NCI-H524 (cell line): ENCODE measurements at regions not wholly inside any gene's neighbourhood (a gene's known extent, or its start where the extent isn't known, plus 50 kb on each side); places are given as distances from the start of the nearest gene placed in this dataset.
"Not testable (repeated sequence)": the region's sequence is repeated elsewhere in the genome, so short reads cannot be mapped to it uniquely, and the experiment has no call there.

Source experiments
- DNase-seq, 2 experiments: peaks; one replicate each; lab custom pipeline; 2025; lab: John Stamatoyannopoulos, UW

DNA sequence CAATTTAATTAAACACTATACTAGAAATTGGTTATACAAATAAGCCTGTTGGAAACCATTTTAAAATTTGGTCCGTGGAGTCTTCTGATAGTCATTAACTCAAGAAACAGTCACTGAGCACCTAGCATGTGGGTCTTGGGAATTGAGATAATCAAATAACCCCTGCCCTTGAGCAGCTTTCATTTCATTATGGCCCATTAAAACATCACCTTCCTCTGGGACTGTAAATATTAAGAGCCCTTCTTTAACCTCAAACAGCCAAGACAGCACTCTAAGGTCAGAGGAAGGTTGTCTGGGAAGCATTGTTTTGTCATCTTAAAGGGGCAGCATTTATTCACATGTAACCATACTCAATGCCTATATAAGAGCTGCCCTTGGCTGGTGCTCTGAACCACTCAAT, 610.3 kb upstream of the USP24 start:
- no peak for DNase-seq

DNA sequence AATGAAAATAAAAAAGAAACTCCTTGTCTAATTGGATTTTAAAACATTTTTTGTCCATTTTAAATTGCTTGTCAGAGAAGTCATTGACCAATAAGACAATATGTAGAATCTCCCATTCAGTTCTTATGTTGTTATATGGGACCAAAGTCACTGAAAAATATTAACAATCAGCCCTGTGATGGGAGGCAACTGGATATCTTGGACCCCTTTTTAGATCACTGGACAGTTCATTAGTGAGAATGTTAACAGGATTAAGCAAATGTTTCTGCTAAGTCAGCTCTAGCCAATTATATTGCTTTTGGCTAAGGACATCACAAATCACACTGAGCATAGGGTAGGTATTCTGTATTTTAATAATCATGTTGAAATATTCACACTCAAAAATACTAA, 609.1 kb upstream of the USP24 start:
- no peak for DNase-seq

DNA sequence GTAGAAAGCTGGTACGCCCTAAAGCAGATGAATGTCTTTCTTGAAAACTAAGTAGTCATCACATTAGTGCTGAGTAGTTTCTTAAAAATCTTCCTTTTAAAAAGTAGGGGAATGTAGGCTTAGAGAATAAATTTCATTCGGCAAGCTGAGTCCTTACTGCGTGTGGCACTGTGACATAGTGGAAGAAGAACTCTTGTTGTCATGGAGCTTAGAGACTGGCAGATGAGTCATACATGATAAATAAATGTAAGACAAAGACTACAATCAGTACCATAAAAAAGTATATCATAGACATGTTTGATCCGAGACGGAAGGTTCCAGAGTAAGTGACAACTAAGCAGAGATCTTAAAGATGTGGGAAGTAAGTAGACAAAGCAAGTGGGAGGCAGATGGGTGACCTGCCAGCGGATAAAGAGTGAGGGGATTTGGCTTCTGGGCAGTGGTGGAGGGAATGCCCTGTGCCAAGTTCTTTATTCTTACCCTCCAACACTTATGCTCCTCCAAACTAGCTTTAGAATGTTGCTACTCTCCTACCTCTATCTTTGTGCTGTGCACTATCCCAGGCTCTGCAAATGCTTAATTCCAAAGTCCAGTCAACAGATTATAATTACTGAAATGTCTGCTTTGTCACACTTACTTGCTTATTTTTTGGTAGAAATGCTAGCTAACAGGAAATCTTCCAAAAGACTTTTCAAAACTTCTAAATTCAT, 608.5 kb upstream of the USP24 start:
- no peak for DNase-seq

DNA sequence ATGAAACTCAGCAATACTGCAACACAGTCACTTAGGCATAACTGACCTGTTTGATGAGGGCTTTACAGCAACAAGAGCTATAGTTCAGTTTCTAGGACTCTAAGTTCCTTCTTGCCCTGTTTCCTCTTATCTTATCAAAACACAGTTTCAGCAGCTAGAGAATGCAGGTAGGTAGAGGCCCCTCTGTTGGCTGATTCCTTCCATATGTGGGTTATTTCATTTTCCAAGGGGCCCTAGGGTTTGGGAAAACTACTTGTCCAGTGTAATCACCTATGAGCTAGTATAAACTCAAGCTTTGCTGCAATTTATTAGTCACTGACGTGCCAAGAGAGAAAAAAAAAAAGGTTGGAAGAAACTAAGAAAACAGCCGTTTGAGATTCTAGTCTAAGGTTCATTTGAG, 607.7 kb upstream of the USP24 start:
- no peak for DNase-seq

DNA sequence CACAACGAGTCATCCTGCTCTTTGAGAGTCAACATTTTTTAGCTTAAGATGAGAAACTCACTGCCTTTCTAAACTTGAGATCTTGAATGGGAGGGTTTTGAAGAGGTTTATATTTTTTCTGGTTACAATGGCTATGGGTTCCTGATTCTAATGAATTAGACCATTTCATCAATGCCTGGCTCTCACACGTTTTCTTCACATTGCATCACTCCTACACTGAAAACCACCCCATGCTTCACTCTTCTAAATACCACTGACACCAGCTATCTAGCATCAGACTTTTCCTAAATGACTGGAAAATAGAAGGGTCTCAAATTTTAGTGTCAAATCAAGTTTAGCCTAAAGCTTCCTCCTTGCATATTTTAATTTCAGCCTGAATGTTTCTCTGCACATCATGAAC, 606.1 kb upstream of the USP24 start:
- no peak for DNase-seq

DNA sequence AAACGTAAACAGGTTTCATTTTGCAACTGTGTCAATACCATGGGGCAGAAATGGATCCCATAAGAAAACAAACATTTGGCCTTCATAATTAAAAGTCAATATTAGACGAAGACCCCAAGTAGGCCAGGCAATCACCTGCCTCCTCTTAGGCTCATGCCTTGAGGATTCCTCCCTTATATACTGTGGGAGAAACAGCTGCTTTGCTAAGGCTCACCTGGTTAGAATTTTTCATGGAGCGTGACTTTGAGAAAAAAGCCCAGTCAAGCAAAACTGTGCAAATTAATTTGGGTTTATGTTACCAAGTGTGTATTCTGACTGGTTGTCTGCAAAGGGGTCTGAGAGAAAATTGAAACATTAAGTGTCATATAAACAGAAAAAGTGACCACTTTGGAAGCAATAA, 605.3 kb upstream of the USP24 start:
- DNase-seq, result no peak

DNA sequence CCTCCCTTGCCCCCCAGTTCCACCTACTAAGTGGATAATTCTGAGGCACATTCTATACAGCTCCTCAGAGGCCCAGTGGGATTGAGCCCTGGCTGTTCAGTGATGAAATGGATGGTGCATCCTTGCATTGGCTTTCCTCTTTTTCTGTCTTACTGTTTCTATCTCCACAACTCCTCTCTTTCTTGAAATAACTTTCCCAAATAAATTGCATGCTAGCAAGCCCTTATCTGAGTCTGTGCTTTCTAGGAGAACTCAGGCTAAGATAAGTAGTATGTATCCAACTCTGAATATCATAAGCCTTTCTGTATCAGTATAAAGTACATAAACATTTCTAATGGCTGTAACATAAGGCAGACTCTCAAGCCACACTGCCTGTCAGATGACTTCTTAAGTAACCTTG, 603.8 kb upstream of the USP24 start:
- no peak for DNase-seq

DNA sequence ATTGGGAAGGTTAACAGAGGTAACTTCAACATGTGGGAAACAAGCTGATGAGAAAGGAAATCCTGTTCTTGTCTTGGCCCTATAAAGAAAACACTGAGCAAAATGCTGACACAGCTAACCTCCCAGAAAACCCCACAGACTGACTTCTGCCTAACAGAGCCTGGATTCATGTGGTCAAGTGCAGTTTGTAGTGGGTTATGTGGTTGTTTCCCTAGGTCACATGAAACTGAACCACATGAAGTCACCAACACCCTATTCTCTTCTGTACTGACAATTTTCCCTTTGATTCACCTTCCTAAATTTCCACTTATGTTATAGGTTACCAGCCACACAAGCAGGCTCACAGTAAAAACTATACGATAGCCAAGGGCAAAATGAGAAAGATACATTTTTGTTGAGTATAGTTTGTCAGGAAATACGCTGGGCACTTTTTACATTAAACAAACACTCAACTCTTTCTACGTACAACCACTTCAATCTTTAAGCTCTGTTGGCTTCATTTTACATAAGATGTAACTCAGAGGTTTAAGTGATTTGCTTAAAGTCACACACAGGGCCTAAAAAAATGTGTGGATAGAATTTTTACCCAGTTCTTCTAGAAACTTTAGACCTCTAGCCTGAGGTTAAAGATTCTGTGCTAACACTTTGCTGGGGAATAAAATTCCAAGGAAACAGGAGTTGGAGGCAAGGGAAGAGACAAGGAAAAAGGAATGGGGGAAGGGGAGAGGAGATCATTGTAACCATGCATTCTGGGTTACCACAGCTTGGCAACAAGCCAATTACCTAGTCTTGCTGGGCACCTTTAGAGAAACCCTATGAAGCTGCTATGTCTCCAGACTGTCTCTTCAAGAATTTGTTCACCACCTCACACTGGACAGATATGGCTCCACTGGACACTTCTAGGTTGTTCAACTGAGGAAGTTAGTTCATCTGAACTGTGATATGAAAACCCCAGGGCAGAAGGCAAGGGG, 601.6 kb upstream of the USP24 start:
- DNase-seq, result no peak

DNA sequence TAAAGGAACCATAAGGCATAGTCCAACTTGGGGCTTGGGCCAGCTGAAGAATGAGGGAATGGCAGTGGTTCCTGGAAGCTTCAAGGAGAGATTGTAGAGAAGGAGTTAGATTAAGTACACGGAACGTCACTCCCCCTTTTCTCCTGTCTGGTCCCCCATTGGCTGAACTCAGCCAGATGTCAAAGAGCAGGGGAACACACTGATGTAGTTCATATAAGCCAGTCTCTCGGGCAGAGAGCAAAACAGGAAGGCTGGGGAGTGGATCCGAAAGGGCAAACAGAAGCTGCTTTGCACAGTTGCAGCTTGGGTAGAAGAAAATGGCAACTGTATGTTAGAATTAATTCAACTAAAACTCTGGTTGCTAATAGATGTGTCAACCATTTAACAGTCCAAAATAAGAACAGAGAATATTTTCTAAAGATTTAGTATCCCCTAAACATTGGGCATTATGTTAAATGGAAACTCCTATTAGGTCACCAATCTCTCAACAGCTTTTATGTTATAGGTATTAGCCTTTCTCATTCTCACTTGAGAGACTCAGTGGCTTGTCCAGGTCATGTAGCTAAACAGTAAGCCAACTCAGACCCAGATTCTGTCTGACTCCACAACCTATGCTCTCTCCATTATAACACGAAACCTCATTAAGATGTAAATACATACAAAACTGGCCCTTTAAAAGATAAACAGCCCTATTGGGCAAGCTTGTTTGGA, 600.7 kb upstream of the USP24 start:
- DNase-seq, result no peak

DNA sequence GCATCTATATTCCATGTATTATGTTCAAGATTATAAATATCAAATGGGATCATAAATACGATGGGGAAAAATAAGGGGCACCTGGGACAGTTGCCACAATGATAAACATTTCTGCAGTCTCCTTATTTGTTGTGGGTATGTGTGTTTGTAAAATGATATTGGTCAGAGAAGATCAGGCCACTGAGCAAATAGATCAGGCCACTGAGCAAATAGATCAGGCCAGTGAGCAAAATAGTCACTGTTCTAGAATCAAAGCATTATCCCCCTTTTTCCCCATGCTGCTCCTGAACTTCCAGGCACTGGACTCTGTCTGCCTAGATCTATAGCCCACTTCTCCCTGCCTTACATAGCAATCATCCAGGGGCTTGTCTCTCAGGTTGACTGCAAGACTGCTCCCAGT, 599.8 kb upstream of the USP24 start:
- DNase-seq, result no peak

DNA sequence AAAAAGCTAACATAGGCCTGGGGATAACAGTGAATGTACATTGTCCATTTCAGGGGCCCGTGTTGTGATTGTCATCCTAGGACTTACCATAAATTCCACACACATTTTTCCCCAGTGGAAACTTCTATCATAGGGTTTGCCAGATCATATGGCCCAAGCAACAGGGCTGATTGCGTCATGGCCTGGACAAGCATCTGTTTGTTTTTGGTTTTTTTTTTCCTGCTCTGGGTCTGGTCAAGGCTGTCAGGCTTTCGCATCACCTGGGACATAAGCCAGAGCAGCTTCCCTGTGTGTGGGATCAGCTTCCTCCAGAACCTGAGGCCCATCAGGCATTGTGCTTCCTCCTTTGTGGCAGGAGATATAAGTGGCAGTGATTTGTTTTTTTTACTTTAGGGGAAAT, 598.5 kb upstream of the USP24 start:
- DNase-seq, result no peak

DNA sequence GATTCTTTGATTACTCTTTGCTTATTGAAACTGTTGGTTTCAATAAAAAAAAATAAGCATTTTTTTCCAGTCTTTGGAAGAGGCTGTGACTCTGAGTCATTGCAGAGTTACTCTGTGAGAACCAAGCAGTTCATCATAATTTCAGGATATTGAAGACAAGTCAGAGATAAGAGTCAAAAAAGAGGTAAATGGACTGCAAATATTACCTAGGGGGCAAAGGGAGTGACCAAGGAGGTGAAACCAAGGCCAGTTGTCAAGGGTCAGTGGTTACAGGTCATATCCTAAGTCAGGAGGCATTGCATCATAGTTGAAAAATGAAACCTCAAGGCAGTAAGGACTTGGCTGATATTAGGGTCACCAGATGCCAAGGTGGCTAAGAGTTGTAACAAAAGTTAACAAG, 597.1 kb upstream of the USP24 start:
- no peak for DNase-seq

DNA sequence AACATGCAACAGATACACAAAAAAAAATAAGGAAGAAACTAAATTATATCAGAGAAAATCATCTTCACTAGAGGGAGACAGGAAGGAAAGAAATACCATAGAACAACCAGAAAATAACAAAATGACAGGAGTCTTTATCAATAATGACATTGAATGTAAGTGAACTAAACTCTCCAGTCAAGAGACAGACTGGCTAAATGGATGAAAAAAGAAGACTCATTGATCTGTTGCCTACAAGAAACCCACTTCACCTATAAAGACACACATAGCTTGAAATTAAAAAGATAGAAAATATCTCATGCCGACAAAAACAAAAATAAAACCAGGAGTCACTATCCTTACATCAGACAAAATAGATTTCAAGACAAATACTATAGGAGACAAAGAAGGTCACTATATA, 593.1 kb upstream of the USP24 start:
- no peak for DNase-seq

DNA sequence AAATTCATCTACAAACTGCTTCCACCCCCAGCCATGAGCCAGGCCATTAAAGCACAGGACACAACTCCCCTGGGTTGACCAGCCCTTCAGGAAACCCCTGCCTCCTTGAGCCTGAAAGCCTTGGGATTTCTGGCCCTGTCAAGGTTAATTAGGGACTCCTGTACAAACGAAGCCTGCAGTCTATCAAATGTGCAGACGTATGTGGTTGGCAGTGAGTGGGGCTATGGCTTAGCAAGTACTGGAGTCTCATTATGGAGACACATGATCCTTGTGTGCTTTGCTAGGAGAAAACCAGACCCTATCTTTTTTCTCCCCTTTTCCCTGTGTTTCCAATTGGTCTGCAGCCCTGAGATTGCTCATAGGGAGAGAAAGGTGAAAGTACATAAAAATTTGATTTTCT, 588.3 kb upstream of the USP24 start:
- no peak for DNase-seq

DNA sequence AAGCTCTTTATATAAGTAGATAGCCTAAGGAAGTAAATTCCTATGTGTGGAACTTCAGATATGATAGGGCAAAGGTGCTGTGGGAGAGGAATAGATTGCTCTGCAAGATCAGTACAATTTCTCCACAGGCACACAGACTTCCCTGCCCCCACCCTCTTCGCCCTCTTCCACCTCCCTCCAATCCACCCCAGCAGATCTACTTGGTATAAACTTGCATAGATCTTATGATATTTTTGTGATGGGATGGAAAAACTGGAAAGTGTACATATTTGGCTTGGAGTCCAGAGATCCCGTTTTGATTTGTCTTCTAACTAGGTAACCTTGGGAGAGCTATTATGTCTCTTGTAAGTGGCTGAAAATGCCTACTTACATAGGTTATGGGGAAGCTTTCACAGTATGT, 586.3 kb upstream of the USP24 start:
- DNase-seq, result no peak

DNA sequence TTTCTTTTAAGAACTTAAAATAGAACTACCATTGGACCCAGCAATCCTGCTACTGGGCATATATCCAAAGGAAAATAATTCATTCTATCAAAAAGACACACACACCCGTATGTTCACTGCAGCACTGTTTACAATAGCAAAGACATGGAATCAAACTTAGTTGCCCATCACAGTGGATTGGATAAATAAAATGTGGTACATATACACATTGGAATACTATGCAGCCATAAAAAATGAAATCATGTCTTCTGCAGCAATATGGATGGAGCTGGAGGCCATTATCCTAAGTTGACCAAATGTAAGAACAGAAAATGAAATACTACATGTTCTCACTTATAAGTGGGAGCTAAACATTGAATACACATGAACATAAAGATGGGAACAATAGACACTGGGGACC, 585.3 kb upstream of the USP24 start:
- DNase-seq, result no peak

DNA sequence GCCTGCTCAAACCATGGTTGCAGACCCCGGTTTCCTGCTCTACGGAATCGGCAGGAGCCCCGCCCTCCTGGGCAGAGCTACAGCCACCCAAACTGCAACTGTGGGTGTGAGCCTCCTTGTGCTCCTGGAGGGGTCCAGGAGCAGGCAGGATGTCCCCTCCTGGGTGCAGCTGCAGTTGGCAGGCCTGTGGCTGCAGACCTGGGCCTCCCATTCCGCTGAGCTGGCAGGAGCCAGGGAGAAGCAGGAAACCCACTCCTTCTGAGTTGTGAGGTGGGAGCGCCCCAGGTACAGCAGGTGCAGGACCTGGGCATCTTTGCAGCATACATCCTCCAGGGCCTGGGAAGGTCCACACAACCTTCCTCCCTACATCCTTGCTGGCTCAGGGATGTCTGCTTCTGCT, 578.7 kb upstream of the USP24 start:
- no peak for DNase-seq

DNA sequence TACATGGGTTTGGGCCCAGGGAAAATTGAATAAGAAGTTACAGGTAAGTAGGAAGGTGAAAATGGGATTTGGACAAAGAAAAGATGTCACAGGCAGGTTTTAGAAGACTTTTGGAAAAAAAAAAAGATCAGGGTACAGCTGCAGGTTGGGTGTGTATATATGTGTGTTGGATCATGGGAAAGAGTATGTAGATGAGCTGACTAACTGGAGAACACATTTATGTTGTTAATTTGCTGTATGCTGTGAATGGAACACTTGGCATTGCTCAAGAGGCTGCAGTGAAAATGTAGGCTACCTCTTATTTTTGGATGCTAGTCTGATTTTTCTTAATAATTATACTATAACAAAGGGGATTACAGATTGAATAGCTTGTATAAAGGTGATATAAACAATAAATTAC, 577.7 kb upstream of the USP24 start:
- no peak for DNase-seq

DNA sequence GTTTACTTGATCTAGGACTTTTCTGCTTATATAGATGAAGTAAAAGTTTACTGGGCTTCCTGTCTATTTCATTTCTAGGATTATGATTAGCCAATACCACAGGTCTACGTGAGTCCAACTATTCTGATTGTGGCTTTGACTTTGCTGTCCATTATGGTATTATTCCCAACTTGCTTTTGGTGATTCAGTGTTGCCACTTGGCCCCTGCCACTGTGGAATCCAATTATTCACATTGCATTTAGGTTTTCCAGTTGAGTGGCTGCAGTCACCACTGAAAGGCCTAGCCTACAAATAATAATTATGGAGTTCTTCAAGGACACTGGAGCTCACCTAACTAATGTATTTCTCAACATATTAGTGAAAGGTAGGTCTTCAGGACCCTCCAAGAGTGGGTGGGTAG, 574.3 kb upstream of the USP24 start:
- DNase-seq, result no peak

DNA sequence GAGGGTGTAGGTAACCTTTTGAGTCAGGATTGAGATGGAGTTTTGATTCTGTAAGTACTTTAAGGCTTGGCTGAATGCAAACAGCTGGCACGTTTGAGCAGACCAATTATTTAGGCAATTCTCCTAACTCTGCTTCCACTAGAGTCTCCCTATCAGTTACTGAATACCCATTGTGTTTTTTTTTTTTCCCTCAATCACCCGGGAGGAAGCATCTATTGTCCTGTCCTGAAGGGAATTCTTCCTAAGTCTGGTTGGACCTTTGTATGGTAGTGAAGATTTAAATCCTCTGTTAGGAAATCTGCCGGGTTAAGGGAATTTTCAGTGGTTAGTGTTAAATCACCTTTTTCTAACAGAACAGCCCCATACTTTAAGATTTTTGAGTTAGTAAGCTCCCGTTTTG, 571.2 kb upstream of the USP24 start:
- DNase-seq, result no peak

DNA sequence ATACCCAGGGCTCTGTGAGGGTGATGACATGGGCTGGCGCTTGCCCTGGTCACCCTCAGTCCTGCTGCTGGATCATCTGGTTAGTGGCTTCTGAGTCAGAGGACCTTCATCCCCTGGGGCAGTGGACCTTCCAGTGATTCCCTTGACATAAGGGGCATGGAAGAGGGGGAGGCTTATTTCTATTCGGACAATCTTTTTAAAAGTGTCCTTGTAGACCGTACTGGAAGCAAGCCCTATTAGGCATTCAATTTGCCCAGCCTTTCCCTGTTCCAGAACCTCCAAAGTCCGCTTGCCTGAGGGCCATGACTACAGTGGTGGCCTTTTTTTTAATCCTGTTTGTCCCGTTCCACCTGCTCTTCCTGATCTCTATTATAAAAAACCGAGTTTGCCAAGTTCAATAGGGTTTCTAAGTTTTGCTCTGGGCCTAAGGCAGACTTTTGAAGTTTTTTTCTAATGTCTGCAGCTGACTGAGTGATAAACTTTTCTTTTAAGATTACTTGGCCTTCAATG, 569.8 kb upstream of the USP24 start:
- DNase-seq, result not testable (repeated sequence)

DNA sequence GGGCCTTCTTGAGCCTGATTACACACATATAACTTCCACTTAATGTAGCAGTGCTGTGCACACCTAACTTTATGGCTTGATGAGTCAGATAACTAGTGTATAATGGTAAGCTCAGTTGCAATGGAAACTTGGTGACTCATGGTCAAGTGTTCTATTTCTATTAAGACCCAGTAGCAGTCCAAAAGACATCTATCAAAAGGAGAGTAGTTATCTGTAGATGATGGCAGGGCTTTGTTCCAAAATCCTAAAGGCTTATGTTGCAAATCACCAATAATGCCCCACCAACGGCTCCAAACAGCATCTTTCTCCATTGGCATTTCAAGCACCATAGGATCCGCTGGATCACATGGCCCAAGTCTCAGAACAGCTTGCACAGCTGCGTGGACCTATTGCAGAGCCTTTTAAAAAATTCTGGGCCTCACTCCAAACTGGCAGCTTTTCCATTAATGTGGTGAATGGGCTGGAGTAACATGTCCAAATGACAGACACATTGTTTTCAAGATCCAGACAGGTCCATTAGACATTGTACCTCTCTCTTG, 566.8 kb upstream of the USP24 start:
- no peak for DNase-seq
